WTC11 (cell line): ENCODE measurements at regions not wholly inside any gene's neighbourhood (a gene's known extent, or its start where the extent isn't known, plus 50 kb on each side); places are given as distances from the start of the nearest gene placed in this dataset.

Experiments used
- ATAC-seq: fragments of 200-7000 bp; cut with Tn5 transposase; 2 replicates; pipeline ENCODE4 v1.10.0; 2021; ENCODE audit warnings: mild to moderate bottlenecking, moderate library complexity
- CTCF ChIA-PET: fragments of 300-600 bp; sonication (Branson Sonifier 250); formaldehyde crosslinking; loops from one replicate; lab custom pipeline; 2021; ENCODE audit warnings: antibody characterized with exemption; lab: Charles Lee
- POLR2A ChIA-PET: fragments of 350-600 bp; sonication (Branson Sonifier 250); formaldehyde crosslinking; loops from one replicate; lab custom pipeline; 2021; ENCODE audit warnings: antibody characterized with exemption; lab: Charles Lee
- DNase-seq: peaks from one replicate; pipeline ENCODE4 v3.0.0; 2021; ENCODE audit warnings: low spot score
- H3K27ac Mint-ChIP-seq: 2 replicates; pipeline ENCODE4 v1.8.0; 2021; ENCODE audit warnings: mixed read lengths
- H3K27me3 Mint-ChIP-seq: 2 replicates; pipeline ENCODE4 v1.8.0; 2021; ENCODE audit warnings: low read depth, mild to moderate bottlenecking, moderate library complexity, mixed read lengths
- H3K36me3 Mint-ChIP-seq: 2 replicates; pipeline ENCODE4 v1.8.0; 2021; ENCODE audit warnings: mixed read lengths
- H3K4me1 Mint-ChIP-seq: 2 replicates; pipeline ENCODE4 v1.8.0; 2022; ENCODE audit warnings: mixed read lengths
- H3K4me3 Mint-ChIP-seq: 2 replicates; pipeline ENCODE4 v1.8.0; 2021; ENCODE audit warnings: mild to moderate bottlenecking, moderate library complexity, mixed read lengths
- H3K9me3 Mint-ChIP-seq: 2 replicates; pipeline ENCODE4 v1.8.0; 2021; ENCODE audit warnings: mixed read lengths
- ATF1 ChIP-seq: sonication (generic); formaldehyde crosslinking; IDR thresholded peaks from 2 replicates; pipeline ENCODE4 v1.8.1; 2023; ENCODE audit warnings: mild to moderate bottlenecking, moderate library complexity, missing genetic modification reagents
- CBFB ChIP-seq: sonication (generic); formaldehyde crosslinking; IDR thresholded peaks from 2 replicates; pipeline ENCODE4 v1.8.1; 2022; ENCODE audit warnings: mild to moderate bottlenecking, low read depth, missing genetic modification reagents
- CTCF ChIP-seq: fragments of 200-600 bp; IDR thresholded peaks from 2 replicates; pipeline ENCODE4 v1.8.0; 2022; ENCODE audit warnings: antibody characterized with exemption
- FOXK1 ChIP-seq: sonication (generic); formaldehyde crosslinking; IDR thresholded peaks from 2 replicates; pipeline ENCODE4 v1.8.0; 2022; ENCODE audit warnings: mild to moderate bottlenecking, moderate library complexity, missing genetic modification reagents
- GABPB1 ChIP-seq: sonication (generic); formaldehyde crosslinking; IDR thresholded peaks from 2 replicates; pipeline ENCODE4 v1.8.1; 2023; ENCODE audit warnings: mild to moderate bottlenecking, missing genetic modification reagents
- MYBL2 ChIP-seq: sonication (generic); formaldehyde crosslinking; IDR thresholded peaks from 2 replicates; pipeline ENCODE4 v1.8.1; 2023; ENCODE audit warnings: mild to moderate bottlenecking, moderate library complexity, missing genetic modification reagents
- NFYB ChIP-seq: sonication (generic); formaldehyde crosslinking; conservative IDR thresholded peaks from 2 replicates; pipeline ENCODE4 v1.8.0; 2022; ENCODE audit warnings: low read depth, missing genetic modification reagents
- PRDM15 ChIP-seq: sonication (generic); formaldehyde crosslinking; IDR thresholded peaks from 2 replicates; pipeline ENCODE4 v1.8.0; 2022; ENCODE audit warnings: missing genetic modification reagents
- RELA ChIP-seq: sonication (generic); formaldehyde crosslinking; IDR thresholded peaks from 2 replicates; pipeline ENCODE4 v1.8.1; 2022; ENCODE audit warnings: missing genetic modification reagents, mild to moderate bottlenecking, borderline replicate concordance
- SP1 ChIP-seq: sonication (generic); formaldehyde crosslinking; conservative IDR thresholded peaks from 2 replicates; pipeline ENCODE4 v1.8.1; 2022; ENCODE audit warnings: missing genetic modification reagents
- TP53 ChIP-seq: sonication (generic); formaldehyde crosslinking; IDR thresholded peaks from 2 replicates; pipeline ENCODE4 v1.8.1; 2023; ENCODE audit warnings: mild to moderate bottlenecking, missing genetic modification reagents
- ZNF138 ChIP-seq: sonication (generic); formaldehyde crosslinking; conservative IDR thresholded peaks from 2 replicates; pipeline ENCODE4 v1.8.1; 2022; ENCODE audit warnings: mild to moderate bottlenecking, moderate library complexity, missing genetic modification reagents
- ZNF219 ChIP-seq: sonication (generic); formaldehyde crosslinking; IDR thresholded peaks from 2 replicates; pipeline ENCODE4 v1.8.0; 2023; ENCODE audit warnings: missing genetic modification reagents, mild to moderate bottlenecking, borderline replicate concordance
- ZNF232 ChIP-seq: sonication (generic); formaldehyde crosslinking; IDR thresholded peaks from 2 replicates; pipeline ENCODE4 v1.8.0; 2022; ENCODE audit warnings: mild to moderate bottlenecking, missing genetic modification reagents
- ZNF263 ChIP-seq: sonication (generic); formaldehyde crosslinking; IDR thresholded peaks from 2 replicates; pipeline ENCODE4 v1.8.1; 2022; ENCODE audit warnings: low read depth, mild to moderate bottlenecking, moderate library complexity, missing genetic modification reagents
- ZNF317 ChIP-seq: sonication (generic); formaldehyde crosslinking; IDR thresholded peaks from 2 replicates; pipeline ENCODE4 v1.8.1; 2023; ENCODE audit warnings: low read depth, mild to moderate bottlenecking, moderate library complexity, missing genetic modification reagents, borderline replicate concordance
- TF ChIP-seq, protein P1 (sequence below): sonication (generic); formaldehyde crosslinking; IDR thresholded peaks from 2 replicates; pipeline ENCODE4 v1.8.1; 2023; ENCODE audit warnings: mild to moderate bottlenecking, missing genetic modification reagents, borderline replicate concordance
- TF ChIP-seq, protein P2 (sequence below): sonication (generic); formaldehyde crosslinking; conservative IDR thresholded peaks from 2 replicates; pipeline ENCODE4 v1.8.1; 2023; ENCODE audit warnings: mild to moderate bottlenecking, low read depth, missing genetic modification reagents, moderate library complexity
- TF ChIP-seq, protein P3 (sequence below): sonication (generic); formaldehyde crosslinking; IDR thresholded peaks from 2 replicates; pipeline ENCODE4 v1.8.1; 2022; ENCODE audit warnings: mild to moderate bottlenecking, missing genetic modification reagents, moderate library complexity, borderline replicate concordance

DNA sequence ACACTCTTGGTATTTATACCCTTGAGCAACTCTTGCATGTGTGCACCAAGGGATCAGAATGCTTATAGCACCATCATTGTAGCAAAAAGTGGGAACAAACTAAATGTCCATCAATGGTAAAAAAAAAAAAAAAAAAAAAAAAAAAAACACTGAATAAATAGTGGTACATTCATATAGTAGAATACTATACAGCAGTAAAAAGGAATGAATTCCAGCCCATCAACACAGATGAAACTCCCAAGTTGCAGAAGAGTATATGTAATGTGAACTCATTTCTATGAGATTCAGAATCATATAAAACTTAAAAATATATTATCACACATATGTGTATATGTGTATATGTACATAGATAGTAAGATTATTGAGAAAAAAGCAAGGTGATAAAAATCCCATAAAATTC, 291.6 kb downstream of the CLIC5 start:
- peaks cover 8% of the 10 kb centered on the region for H3K9me3 Mint-ChIP-seq
- no peaks in the 10 kb centered on the region; the same call in 1 of the 2 replicates for H3K27me3 Mint-ChIP-seq
- no peaks in the 10 kb centered on the region for H3K36me3 Mint-ChIP-seq
- DNase-seq = no peak
- no peak overlapping the region for H3K27ac Mint-ChIP-seq
- H3K4me3 Mint-ChIP-seq = no peak overlapping the region
- H3K4me1 Mint-ChIP-seq = no peaks in the 10 kb centered on the region
- ATAC-seq = no peak
- ChIA-PET POLR2A (no interaction called here), CTCF (interaction anchor here (2.2 kb wide), 1 partner anchor 9 kb away, joined by 8 read pairs; no protein-coding TSS in a partner anchor)
- TF ChIP-seq PRDM15 = no peak
- no peak for TF ChIP-seq SP1 (CRISPR knock-in tag)
- no peak for TF ChIP-seq ZNF138 (CRISPR knock-in tag)
- no peak for TF ChIP-seq CBFB (CRISPR knock-in tag)
- TF ChIP-seq, protein P1, sequence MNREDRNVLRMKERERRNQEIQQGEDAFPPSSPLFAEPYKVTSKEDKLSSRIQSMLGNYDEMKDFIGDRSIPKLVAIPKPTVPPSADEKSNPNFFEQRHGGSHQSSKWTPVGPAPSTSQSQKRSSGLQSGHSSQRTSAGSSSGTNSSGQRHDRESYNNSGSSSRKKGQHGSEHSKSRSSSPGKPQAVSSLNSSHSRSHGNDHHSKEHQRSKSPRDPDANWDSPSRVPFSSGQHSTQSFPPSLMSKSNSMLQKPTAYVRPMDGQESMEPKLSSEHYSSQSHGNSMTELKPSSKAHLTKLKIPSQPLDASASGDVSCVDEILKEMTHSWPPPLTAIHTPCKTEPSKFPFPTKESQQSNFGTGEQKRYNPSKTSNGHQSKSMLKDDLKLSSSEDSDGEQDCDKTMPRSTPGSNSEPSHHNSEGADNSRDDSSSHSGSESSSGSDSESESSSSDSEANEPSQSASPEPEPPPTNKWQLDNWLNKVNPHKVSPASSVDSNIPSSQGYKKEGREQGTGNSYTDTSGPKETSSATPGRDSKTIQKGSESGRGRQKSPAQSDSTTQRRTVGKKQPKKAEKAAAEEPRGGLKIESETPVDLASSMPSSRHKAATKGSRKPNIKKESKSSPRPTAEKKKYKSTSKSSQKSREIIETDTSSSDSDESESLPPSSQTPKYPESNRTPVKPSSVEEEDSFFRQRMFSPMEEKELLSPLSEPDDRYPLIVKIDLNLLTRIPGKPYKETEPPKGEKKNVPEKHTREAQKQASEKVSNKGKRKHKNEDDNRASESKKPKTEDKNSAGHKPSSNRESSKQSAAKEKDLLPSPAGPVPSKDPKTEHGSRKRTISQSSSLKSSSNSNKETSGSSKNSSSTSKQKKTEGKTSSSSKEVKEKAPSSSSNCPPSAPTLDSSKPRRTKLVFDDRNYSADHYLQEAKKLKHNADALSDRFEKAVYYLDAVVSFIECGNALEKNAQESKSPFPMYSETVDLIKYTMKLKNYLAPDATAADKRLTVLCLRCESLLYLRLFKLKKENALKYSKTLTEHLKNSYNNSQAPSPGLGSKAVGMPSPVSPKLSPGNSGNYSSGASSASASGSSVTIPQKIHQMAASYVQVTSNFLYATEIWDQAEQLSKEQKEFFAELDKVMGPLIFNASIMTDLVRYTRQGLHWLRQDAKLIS (CRISPR knock-in tag) = no peak
- TF ChIP-seq NFYB (CRISPR knock-in tag) = no peak
- TF ChIP-seq FOXK1 (CRISPR knock-in tag) = no peak
- no peak for TF ChIP-seq ZNF232 (CRISPR knock-in tag)
- TF ChIP-seq ZNF219 (CRISPR knock-in tag) = no peak
- TF ChIP-seq ZNF317 = no peak
- no peak for TF ChIP-seq ATF1

- H3K36me3 Mint-ChIP-seq = no peaks in the 10 kb centered on the region
- DNase-seq (no peak), ATAC-seq (no peak)
- H3K27ac Mint-ChIP-seq = no peak overlapping the region
- H3K27me3 Mint-ChIP-seq = no peaks in the 10 kb centered on the region; the same call in 1 of the 2 replicates
- H3K4me1 Mint-ChIP-seq = no peaks in the 10 kb centered on the region
- no peak overlapping the region for H3K4me3 Mint-ChIP-seq
- ChIA-PET CTCF (interaction anchor here (1.0 to 2.4 kb wide), 3 partner anchors 8 to 1092 kb away, joined by 3 to 9 read pairs (median 9); no protein-coding TSS in a partner anchor), POLR2A (interaction anchor here (0.7 kb wide), 1 partner anchor 642 kb away, joined by 3 read pairs; no protein-coding TSS in a partner anchor)
- TF ChIP-seq ZNF263 (CRISPR knock-in tag) = no peak
- no peak for TF ChIP-seq GABPB1 (CRISPR knock-in tag)
- no peak for TF ChIP-seq CTCF
- TF ChIP-seq RELA = no peak
- TF ChIP-seq, protein P2, sequence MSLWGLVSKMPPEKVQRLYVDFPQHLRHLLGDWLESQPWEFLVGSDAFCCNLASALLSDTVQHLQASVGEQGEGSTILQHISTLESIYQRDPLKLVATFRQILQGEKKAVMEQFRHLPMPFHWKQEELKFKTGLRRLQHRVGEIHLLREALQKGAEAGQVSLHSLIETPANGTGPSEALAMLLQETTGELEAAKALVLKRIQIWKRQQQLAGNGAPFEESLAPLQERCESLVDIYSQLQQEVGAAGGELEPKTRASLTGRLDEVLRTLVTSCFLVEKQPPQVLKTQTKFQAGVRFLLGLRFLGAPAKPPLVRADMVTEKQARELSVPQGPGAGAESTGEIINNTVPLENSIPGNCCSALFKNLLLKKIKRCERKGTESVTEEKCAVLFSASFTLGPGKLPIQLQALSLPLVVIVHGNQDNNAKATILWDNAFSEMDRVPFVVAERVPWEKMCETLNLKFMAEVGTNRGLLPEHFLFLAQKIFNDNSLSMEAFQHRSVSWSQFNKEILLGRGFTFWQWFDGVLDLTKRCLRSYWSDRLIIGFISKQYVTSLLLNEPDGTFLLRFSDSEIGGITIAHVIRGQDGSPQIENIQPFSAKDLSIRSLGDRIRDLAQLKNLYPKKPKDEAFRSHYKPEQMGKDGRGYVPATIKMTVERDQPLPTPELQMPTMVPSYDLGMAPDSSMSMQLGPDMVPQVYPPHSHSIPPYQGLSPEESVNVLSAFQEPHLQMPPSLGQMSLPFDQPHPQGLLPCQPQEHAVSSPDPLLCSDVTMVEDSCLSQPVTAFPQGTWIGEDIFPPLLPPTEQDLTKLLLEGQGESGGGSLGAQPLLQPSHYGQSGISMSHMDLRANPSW (CRISPR knock-in tag) = no peak
- no peak for TF ChIP-seq NFYB (CRISPR knock-in tag)
- TF ChIP-seq TP53 (CRISPR knock-in tag) = no peak
- TF ChIP-seq, protein P3, sequence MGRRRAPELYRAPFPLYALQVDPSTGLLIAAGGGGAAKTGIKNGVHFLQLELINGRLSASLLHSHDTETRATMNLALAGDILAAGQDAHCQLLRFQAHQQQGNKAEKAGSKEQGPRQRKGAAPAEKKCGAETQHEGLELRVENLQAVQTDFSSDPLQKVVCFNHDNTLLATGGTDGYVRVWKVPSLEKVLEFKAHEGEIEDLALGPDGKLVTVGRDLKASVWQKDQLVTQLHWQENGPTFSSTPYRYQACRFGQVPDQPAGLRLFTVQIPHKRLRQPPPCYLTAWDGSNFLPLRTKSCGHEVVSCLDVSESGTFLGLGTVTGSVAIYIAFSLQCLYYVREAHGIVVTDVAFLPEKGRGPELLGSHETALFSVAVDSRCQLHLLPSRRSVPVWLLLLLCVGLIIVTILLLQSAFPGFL (CRISPR knock-in tag) = no peak
- TF ChIP-seq MYBL2 = no peak
- peaks cover 8% of the 10 kb centered on the region for H3K9me3 Mint-ChIP-seq
Measured at GRCh38 chr6:45722876-45723275, 292.8 kb downstream of the CLIC5 start.
